ENCODE measurements at regions not wholly inside any gene's neighbourhood (a gene's known extent, or its start where the extent isn't known, plus 50 kb on each side); places are given as distances from the start of the nearest gene placed in this dataset.

- TF ChIP-seq, protein P1, sequence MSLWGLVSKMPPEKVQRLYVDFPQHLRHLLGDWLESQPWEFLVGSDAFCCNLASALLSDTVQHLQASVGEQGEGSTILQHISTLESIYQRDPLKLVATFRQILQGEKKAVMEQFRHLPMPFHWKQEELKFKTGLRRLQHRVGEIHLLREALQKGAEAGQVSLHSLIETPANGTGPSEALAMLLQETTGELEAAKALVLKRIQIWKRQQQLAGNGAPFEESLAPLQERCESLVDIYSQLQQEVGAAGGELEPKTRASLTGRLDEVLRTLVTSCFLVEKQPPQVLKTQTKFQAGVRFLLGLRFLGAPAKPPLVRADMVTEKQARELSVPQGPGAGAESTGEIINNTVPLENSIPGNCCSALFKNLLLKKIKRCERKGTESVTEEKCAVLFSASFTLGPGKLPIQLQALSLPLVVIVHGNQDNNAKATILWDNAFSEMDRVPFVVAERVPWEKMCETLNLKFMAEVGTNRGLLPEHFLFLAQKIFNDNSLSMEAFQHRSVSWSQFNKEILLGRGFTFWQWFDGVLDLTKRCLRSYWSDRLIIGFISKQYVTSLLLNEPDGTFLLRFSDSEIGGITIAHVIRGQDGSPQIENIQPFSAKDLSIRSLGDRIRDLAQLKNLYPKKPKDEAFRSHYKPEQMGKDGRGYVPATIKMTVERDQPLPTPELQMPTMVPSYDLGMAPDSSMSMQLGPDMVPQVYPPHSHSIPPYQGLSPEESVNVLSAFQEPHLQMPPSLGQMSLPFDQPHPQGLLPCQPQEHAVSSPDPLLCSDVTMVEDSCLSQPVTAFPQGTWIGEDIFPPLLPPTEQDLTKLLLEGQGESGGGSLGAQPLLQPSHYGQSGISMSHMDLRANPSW (CRISPR knock-in tag; conservative IDR thresholded peaks at IDR 0.05; ENCODE audit: low read depth), result no peak
- TF ChIP-seq, protein P2, sequence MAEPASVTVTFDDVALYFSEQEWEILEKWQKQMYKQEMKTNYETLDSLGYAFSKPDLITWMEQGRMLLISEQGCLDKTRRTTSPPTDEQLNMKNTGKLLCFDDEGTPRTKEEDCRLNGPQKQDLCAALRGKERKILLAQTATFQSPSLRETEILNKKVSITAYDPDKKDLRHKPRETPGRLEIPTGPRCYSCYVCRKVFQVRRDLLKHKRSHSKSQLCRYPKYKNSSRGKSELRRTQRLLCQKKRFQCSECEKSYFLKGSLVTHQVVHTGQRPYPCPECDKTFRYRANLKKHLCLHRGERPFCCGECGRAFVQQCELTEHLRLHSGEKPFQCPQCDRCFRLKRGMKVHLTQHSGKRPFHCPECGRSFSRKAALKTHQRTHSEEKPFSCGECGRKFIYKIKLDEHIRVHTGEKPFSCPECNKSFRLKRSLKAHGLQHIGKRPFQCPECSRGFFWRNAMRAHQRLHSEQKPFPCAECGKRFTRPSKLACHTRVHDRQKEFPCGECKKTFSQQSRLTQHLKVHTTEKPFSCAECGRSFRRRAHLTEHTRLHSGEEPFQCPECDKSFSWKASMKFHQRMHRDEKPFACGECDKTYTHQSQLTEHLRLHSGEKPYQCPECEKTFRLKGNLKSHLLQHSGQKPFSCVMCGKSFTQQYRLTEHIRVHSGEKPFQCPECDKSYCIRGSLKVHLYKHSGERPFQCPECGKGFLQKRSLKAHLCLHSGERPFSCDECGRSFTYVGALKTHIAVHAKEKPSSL (CRISPR knock-in tag; conservative IDR thresholded peaks at IDR 0.05), result no peak
- TF ChIP-seq CTCF (IDR thresholded peaks at IDR 0.05), result no peak
- TF ChIP-seq TCF7 (CRISPR knock-in tag; IDR thresholded peaks at IDR 0.05; ENCODE audit: low read depth), result no peak
- TF ChIP-seq, protein P3, sequence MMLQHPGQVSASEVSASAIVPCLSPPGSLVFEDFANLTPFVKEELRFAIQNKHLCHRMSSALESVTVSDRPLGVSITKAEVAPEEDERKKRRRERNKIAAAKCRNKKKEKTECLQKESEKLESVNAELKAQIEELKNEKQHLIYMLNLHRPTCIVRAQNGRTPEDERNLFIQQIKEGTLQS (CRISPR knock-in tag; conservative IDR thresholded peaks at IDR 0.05), result no peak
- TF ChIP-seq ZNF423 (CRISPR knock-in tag; IDR thresholded peaks at IDR 0.05), result no peak
These were observed 60.4 kb upstream of the ERCC6L2 start (continued) for GRCh38 chr9:95815133-95815532.

DNA sequence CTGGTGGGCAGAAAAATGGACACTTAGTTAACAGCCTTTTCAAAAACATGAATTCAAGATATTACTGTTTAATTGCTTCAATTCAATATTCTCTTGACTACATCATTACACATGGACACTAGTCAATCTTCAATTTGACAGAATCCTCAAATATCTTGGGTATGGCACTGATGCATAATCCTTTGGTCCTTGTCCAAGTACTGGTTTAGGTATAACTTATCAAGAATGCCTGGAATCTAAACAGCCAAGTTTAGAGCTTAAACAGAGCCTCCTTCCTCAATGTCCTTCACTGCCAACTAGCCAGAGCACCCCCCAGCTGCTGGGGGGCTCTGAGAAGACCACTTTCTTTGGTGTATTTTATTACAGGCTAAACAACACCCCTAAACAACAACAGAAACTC lies 61.6 kb upstream of the ERCC6L2 start:
- Mint-ChIP-seq H3K36me3 (no peaks in the 10 kb centered on the region), H3K4me3 (no peak overlapping the region), H3K9me3 (no peaks in the 10 kb centered on the region), H3K27me3 (ENCODE audit: low read depth) (no peaks in the 10 kb centered on the region), H3K4me1 (peaks cover 24% of the 10 kb centered on the region), H3K27ac (no peak overlapping the region)
- no peak for DNase-seq (ENCODE audit: low spot score)
- no peak for ATAC-seq
- TF ChIP-seq EMX1 (CRISPR knock-in tag; IDR thresholded peaks at IDR 0.05) (no peak), HMGA2 (CRISPR knock-in tag; IDR thresholded peaks at IDR 0.05) (no peak), ARID4B (CRISPR knock-in tag; IDR thresholded peaks at IDR 0.05; ENCODE audit: borderline replicate concordance) (no peak), ETV6 (CRISPR knock-in tag; IDR thresholded peaks at IDR 0.05) (no peak), NFYB (CRISPR knock-in tag; conservative IDR thresholded peaks at IDR 0.05; ENCODE audit: low read depth) (no peak), TP53 (CRISPR knock-in tag; IDR thresholded peaks at IDR 0.05) (no peak), ZNF317 (CRISPR knock-in tag; IDR thresholded peaks at IDR 0.05; ENCODE audit: borderline replicate concordance, low read depth) (no peak), NR1H2 (CRISPR knock-in tag; IDR thresholded peaks at IDR 0.05) (no peak), FOXK1 (CRISPR knock-in tag; IDR thresholded peaks at IDR 0.05) (no peak), ZNF416 (CRISPR knock-in tag; IDR thresholded peaks at IDR 0.05) (no peak)
- TF ChIP-seq, protein P2 (CRISPR knock-in tag; conservative IDR thresholded peaks at IDR 0.05), result no peak
- CTCF ChIA-PET, result no interaction called here
- POLR2A ChIA-PET, result interaction anchor here (0.6 kb wide), 2 partner anchors 18 to 89 kb away, joined by 3 to 4 read pairs; no protein-coding TSS in a partner anchor

Measured in WTC11 (cell line).